ENCODE measurements at regions not wholly inside any gene's neighbourhood (a gene's known extent, or its start where the extent isn't known, plus 50 kb on each side); places are given as distances from the start of the nearest gene placed in this dataset.
A peak's percentile ranks its signal among the peaks of the same experiment; 100 is the strongest.

GRCh38 chr7:82700741-82701140 is 257.2 kb upstream of the CACNA2D1 start:
- Mint-ChIP-seq H3K4me3 (no peak overlapping the region), H3K27ac (no peak overlapping the region), H3K4me1 (peaks cover 35% of the 10 kb centered on the region), H3K9me3 (no peaks in the 10 kb centered on the region), H3K27me3 (ENCODE audit: low read depth) (no peaks in the 10 kb centered on the region), H3K36me3 (no peaks in the 10 kb centered on the region)
- ChIA-PET CTCF (interaction anchor here (1.0 kb wide), 1 partner anchor 129 kb away, joined by 3 read pairs; no protein-coding TSS in a partner anchor), POLR2A (no interaction called here)
- no peak for DNase-seq (ENCODE audit: low spot score)
- ATAC-seq, result peak; percentile 72
- no peak for TF ChIP-seq PREB (CRISPR knock-in tag; IDR thresholded peaks at IDR 0.05; ENCODE audit: borderline replicate concordance)
- TF ChIP-seq GRHL2 (CRISPR knock-in tag; IDR thresholded peaks at IDR 0.05; ENCODE audit: insufficient replicate concordance, severe bottlenecking), result no peak
- no peak for TF ChIP-seq RELA (CRISPR knock-in tag; IDR thresholded peaks at IDR 0.05; ENCODE audit: borderline replicate concordance)

- ATAC-seq (no peak), DNase-seq (ENCODE audit: low spot score) (no peak)
- no peak overlapping the region for H3K4me3 Mint-ChIP-seq
- H3K27ac Mint-ChIP-seq, result no peak overlapping the region
- H3K4me1 Mint-ChIP-seq, result peaks cover 28% of the 10 kb centered on the region
- H3K36me3 Mint-ChIP-seq, result no peaks in the 10 kb centered on the region
- TF ChIP-seq E2F1 (CRISPR knock-in tag; IDR thresholded peaks at IDR 0.05), result no peak
- TF ChIP-seq NR3C1 (CRISPR knock-in tag; conservative IDR thresholded peaks at IDR 0.05; ENCODE audit: low read depth), result no peak
- TF ChIP-seq ESRRA (CRISPR knock-in tag; IDR thresholded peaks at IDR 0.05; ENCODE audit: borderline replicate concordance), result no peak
- no peak for TF ChIP-seq PREB (CRISPR knock-in tag; IDR thresholded peaks at IDR 0.05; ENCODE audit: borderline replicate concordance)
- TF ChIP-seq CREB1 (CRISPR knock-in tag; IDR thresholded peaks at IDR 0.05), result no peak
- TF ChIP-seq ZNF281 (CRISPR knock-in tag; IDR thresholded peaks at IDR 0.05), result no peak
- TF ChIP-seq ZNF121 (CRISPR knock-in tag; IDR thresholded peaks at IDR 0.05), result no peak
- no peak for TF ChIP-seq ETV6 (CRISPR knock-in tag; IDR thresholded peaks at IDR 0.05)
- TF ChIP-seq AR (CRISPR knock-in tag; IDR thresholded peaks at IDR 0.05), result no peak
- no peak for TF ChIP-seq CBFB (CRISPR knock-in tag; IDR thresholded peaks at IDR 0.05; ENCODE audit: low read depth)
- TF ChIP-seq GTF2I (CRISPR knock-in tag; conservative IDR thresholded peaks at IDR 0.05), result no peak
- no peak for TF ChIP-seq ATF1 (CRISPR knock-in tag; IDR thresholded peaks at IDR 0.05)
- TF ChIP-seq MAX (CRISPR knock-in tag; IDR thresholded peaks at IDR 0.05), result no peak
- TF ChIP-seq ZNF263 (CRISPR knock-in tag; IDR thresholded peaks at IDR 0.05; ENCODE audit: low read depth), result no peak
- TF ChIP-seq ZBTB43 (CRISPR knock-in tag; IDR thresholded peaks at IDR 0.05), result no peak
- TF ChIP-seq STAT6 (CRISPR knock-in tag; conservative IDR thresholded peaks at IDR 0.05; ENCODE audit: low read depth), result no peak
- no peak for TF ChIP-seq OVOL2 (CRISPR knock-in tag; IDR thresholded peaks at IDR 0.05; ENCODE audit: borderline replicate concordance)
- TF ChIP-seq SMAD4 (CRISPR knock-in tag; IDR thresholded peaks at IDR 0.05), result no peak
- no peak for TF ChIP-seq KAT7 (CRISPR knock-in tag; IDR thresholded peaks at IDR 0.05; ENCODE audit: borderline replicate concordance)
- H3K27me3 Mint-ChIP-seq (ENCODE audit: low read depth), result no peaks in the 10 kb centered on the region
- no peaks in the 10 kb centered on the region for H3K9me3 Mint-ChIP-seq
- ChIA-PET CTCF (interaction anchor here (0.7 to 1.0 kb wide), 2 partner anchors 9 to 465 kb away, joined by 3 to 4 read pairs; no protein-coding TSS in a partner anchor), POLR2A (no interaction called here)
Measured at GRCh38 chr7:82699773-82700186, 256.2 kb upstream of the CACNA2D1 start.
